ENCODE measurements at regions not wholly inside any gene's neighbourhood (a gene's known extent, or its start where the extent isn't known, plus 50 kb on each side); places are given as distances from the start of the nearest gene placed in this dataset.
"Not testable (repeated sequence)": the region's sequence is repeated elsewhere in the genome, so short reads cannot be mapped to it uniquely, and the experiment has no call there.

DNA sequence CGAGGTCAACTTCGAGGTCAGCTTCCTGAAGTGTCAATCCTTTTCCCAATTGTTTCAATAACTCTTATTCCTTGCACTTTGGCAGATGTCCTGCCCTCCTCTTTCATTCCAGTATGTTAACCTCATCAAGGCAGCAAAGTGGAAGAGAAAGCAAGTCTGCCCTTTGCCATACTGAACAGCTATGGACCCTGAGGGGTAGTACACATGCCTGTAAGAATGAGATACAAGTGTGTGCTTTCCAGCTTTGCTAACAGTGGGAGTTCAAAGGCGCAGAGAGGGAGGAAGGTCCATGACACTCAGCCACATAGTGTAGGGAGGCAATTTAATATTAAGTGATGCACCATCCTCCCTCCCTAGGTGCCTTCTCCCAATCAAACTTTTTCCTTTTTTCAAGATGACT, 96.4 kb upstream of the ZCCHC13 start:
- Histone ChIP-seq H3K36me3 (replicated peaks) (no peaks in the 10 kb centered on the region), H3K27me3 (replicated peaks) (no peaks in the 10 kb centered on the region), H3K27ac (no peak overlapping the region), H3K4me3 (ENCODE audit: low read depth, low read length) (no peak overlapping the region)
- TF ChIP-seq, protein P1, sequence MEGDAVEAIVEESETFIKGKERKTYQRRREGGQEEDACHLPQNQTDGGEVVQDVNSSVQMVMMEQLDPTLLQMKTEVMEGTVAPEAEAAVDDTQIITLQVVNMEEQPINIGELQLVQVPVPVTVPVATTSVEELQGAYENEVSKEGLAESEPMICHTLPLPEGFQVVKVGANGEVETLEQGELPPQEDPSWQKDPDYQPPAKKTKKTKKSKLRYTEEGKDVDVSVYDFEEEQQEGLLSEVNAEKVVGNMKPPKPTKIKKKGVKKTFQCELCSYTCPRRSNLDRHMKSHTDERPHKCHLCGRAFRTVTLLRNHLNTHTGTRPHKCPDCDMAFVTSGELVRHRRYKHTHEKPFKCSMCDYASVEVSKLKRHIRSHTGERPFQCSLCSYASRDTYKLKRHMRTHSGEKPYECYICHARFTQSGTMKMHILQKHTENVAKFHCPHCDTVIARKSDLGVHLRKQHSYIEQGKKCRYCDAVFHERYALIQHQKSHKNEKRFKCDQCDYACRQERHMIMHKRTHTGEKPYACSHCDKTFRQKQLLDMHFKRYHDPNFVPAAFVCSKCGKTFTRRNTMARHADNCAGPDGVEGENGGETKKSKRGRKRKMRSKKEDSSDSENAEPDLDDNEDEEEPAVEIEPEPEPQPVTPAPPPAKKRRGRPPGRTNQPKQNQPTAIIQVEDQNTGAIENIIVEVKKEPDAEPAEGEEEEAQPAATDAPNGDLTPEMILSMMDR (IDR thresholded peaks at IDR 0.05; ENCODE audit: low read depth, low read length, missing control alignments): no peak
- in situ Hi-C loops (cut with HindIII; ENCODE audit: low pct_ligation_motif_present, low sequenced_read_pairs): no loop called here
- DNase-seq: no peak

DNA sequence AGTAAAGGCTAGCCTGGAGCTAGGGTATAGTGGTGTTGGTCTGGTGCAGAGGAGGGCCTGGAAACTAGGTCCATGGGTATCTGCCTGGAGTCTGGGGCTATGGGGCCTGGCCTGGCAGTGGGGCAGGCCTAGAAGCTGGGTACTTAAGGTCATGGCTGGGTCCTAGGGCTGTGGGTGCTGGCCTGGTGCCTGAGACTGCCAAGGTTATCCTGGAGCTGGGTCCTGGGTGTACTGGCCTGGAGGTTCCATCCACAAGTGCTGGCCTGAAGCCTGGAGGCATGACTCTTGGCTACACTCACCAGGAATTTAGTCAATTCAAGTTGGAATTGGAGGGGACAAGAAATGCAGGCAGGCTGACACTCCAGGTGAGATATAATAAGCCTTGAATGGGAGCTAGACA, 108.4 kb upstream of the ZCCHC13 start:
- Histone ChIP-seq H3K27me3 (replicated peaks) (no peaks in the 10 kb centered on the region), H3K36me3 (replicated peaks) (no peaks in the 10 kb centered on the region), H3K27ac (no peak overlapping the region), H3K4me3 (ENCODE audit: low read depth, low read length) (no peak overlapping the region)
- in situ Hi-C loops (cut with HindIII; ENCODE audit: low pct_ligation_motif_present, low sequenced_read_pairs): no loop called here
- DNase-seq: no peak
- TF ChIP-seq, protein P1 (IDR thresholded peaks at IDR 0.05; ENCODE audit: low read depth, low read length, missing control alignments): no peak

DNA sequence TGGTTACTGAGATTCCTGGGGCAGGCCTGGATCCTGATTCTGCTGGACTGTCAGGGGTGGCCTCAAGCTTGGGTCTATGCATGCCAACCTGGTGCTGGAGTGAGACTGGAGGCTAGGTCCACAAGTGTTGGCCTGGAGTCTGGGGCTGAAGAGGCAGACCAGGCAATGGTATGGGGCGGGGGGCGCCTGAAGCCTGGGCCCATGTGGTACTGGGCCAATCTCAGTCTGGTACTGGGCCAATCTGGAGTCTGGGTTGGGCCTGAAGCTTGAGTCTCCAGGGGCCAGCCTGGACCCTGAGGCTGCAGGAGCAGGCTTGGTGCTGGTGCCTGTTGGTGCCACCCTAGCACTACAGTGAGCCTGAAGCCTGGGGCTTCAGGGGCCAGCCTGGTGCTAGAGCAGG, 108.9 kb upstream of the ZCCHC13 start:
- Histone ChIP-seq H3K36me3 (replicated peaks) (no peaks in the 10 kb centered on the region), H3K27me3 (replicated peaks) (no peaks in the 10 kb centered on the region), H3K27ac (no peak overlapping the region), H3K4me3 (ENCODE audit: low read depth, low read length) (no peak overlapping the region)
- DNase-seq: no peak
- TF ChIP-seq, protein P1 (IDR thresholded peaks at IDR 0.05; ENCODE audit: low read depth, low read length, missing control alignments): no peak
- in situ Hi-C loops (cut with HindIII; ENCODE audit: low pct_ligation_motif_present, low sequenced_read_pairs): no loop called here

DNA sequence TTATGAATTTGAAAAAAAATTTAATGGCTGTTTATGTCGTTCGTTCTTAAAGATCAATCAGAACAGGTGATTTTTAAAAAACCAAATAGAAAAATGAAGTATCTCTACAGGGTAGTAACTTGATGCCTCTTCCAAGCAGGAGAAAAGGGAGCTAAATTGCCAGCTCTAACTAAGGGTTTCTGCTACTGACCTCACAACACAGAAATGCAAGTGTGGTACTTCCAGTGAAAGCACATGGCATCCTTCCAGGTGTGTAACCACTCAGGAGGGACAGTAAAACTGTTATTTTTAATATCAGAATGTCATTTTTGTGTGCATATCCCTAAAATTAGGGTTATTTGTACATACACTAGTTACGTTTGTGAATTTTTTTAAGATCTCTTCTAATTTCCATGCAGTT, 116.8 kb upstream of the ZCCHC13 start:
- H3K27me3 ChIP-seq (replicated peaks): no peaks in the 10 kb centered on the region
- DNase-seq: no peak

DNA sequence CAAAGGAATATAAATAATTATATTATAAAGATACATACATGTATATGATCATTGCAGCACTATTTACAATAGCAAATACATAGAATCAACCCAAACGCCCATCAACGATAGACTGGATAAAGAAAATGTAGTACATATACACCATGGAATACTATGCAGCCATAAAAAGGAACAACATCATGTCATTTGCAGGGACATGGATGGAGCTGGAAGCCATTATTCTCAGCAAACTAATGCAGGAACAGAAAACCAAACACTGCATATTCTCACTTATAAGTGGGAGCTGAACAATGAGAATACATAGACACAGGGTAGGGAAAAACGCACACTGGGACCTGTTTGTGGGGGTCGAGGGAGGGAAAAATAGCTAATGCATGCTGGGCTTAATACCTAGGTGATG, 120.9 kb upstream of the ZCCHC13 start:
- H3K27ac ChIP-seq; DNase-seq; in situ Hi-C loops (cut with HindIII; ENCODE audit: low pct_ligation_motif_present, low sequenced_read_pairs); H3K27me3 ChIP-seq (replicated peaks); H3K4me3 ChIP-seq (ENCODE audit: low read depth, low read length); H3K36me3 ChIP-seq (replicated peaks): not testable (repeated sequence)

More for the DNA sequence above, 116.8 kb upstream of the ZCCHC13 start:
- TF ChIP-seq, protein P1 (IDR thresholded peaks at IDR 0.05; ENCODE audit: low read depth, low read length, missing control alignments): no peak
- in situ Hi-C loops (cut with HindIII; ENCODE audit: low pct_ligation_motif_present, low sequenced_read_pairs): no loop called here
- Histone ChIP-seq H3K36me3 (replicated peaks) (no peaks in the 10 kb centered on the region), H3K4me3 (ENCODE audit: low read depth, low read length) (no peak overlapping the region), H3K27ac (no peak overlapping the region)

DNA sequence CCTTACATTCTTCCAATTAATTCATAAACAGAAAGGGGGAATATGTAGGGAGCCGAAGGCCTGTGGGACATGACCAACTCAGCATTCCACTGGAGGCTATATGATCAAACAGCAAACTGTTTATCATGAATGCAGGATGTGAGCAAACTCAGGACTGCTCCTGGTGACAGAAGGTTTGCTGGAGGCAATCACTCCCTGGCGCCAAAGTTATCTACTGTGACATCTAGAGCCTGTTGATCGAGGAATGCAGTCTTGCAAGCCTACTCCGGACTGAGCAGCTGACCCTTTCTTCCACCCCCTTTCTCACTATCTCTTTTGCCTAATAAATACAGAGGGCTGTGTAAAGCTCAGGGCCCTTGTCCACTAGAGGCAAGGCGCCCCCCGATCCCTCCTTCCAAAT, 122.0 kb upstream of the ZCCHC13 start:
- in situ Hi-C loops (cut with HindIII; ENCODE audit: low pct_ligation_motif_present, low sequenced_read_pairs); H3K4me3 ChIP-seq (ENCODE audit: low read depth, low read length); H3K27me3 ChIP-seq (replicated peaks); DNase-seq; H3K27ac ChIP-seq; H3K36me3 ChIP-seq (replicated peaks): not testable (repeated sequence)

DNA sequence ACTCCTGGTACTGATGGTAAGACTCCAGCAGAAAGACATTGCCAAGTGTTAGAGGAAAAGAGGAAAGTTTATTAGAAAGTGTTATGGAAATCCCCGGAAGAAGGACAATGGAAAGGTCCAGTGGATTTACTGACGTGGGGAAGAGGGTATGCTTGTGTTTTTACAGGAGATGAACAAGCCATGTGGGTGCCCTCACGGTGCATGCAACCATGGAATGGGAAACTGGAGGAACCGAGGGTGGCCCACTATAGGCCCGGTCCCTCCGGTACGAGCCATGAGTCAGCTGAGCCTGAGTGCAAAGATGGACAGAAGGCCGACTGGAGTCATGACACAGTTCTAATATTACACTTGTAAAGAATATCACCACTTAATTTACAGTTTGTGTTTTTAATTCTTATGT, 123.3 kb upstream of the ZCCHC13 start:
- no peaks in the 10 kb centered on the region for H3K27me3 ChIP-seq (replicated peaks)
- H3K4me3 ChIP-seq (ENCODE audit: low read depth, low read length): no peak overlapping the region
- no peaks in the 10 kb centered on the region for H3K36me3 ChIP-seq (replicated peaks)
- no peak for DNase-seq
- TF ChIP-seq, protein P1 (IDR thresholded peaks at IDR 0.05; ENCODE audit: low read depth, low read length, missing control alignments): no peak
- in situ Hi-C loops (cut with HindIII; ENCODE audit: low pct_ligation_motif_present, low sequenced_read_pairs): no loop called here
- no peak overlapping the region for H3K27ac ChIP-seq

Data from brain microvascular endothelial cell (primary cell).